Keratinocyte (primary cell): ENCODE measurements at regions not wholly inside any gene's neighbourhood (a gene's known extent, or its start where the extent isn't known, plus 50 kb on each side); places are given as distances from the start of the nearest gene placed in this dataset.
"Not testable (repeated sequence)": the region's sequence is repeated elsewhere in the genome, so short reads cannot be mapped to it uniquely, and the experiment has no call there.

Experiments
- DNase-seq: peaks from one replicate; pipeline ENCODE4 v3.0.0-alpha.2; 2011; ENCODE audit warnings: low read depth, missing footprints, low spot score
- FAIRE-seq: peaks from 2 replicates; lab custom pipeline; 2011; peaks lifted over from hg19 to GRCh38; lab: Jason Lieb, UNC
- H2AFZ ChIP-seq: 2 replicates; pipeline ENCODE4 v1.6.0; 2012; ENCODE audit warnings: low read length, control low read depth, inconsistent platforms; ENCODE audit not compliant: control insufficient read depth
- H3K27ac ChIP-seq: 2 replicates; pipeline ENCODE4 v1.5.1; 2011; ENCODE audit warnings: low read length; ENCODE audit not compliant: control insufficient read depth, insufficient read depth
- H3K27me3 ChIP-seq: 3 replicates; pipeline ENCODE4 v1.6.0; 2011; ENCODE audit warnings: low read length; ENCODE audit not compliant: control insufficient read depth, insufficient read depth; ENCODE audit errors: extremely low read depth
- H3K36me3 ChIP-seq, 2 experiments: 2 replicates in 1 of 2; 3 replicates in 1 of 2; pipeline ENCODE4 v1.5.1; 2011; ENCODE audit warnings: low read length in 2 of 2, mild to moderate bottlenecking in 1 of 2; ENCODE audit not compliant: control insufficient read depth in 2 of 2, insufficient read depth in 2 of 2; ENCODE audit errors: extremely low read depth in 1 of 2
- H3K4me1 ChIP-seq: 3 replicates; pipeline ENCODE4 v1.5.1; 2011; ENCODE audit warnings: low read length; ENCODE audit not compliant: control insufficient read depth, insufficient read depth; ENCODE audit errors: extremely low read depth
- H3K4me2 ChIP-seq: 3 replicates; pipeline ENCODE4 v1.6.0; 2011; ENCODE audit warnings: low read depth, low read length; ENCODE audit not compliant: control insufficient read depth, insufficient read depth; ENCODE audit errors: extremely low read depth
- H3K4me3 ChIP-seq, 3 experiments: fragments of 200-600 bp in 1 of 3; sonication (generic) in 1 of 3; 2 replicates in 2 of 3; 3 replicates in 1 of 3; pipeline ENCODE4 v1.5.1; 2011 to 2016; ENCODE audit warnings: low read length in 3 of 3, mild to moderate bottlenecking in 3 of 3, control low read depth in 2 of 3, inconsistent platforms in 1 of 3, low read depth in 1 of 3, mixed read lengths in 1 of 3, mixed run types in 1 of 3, moderate library complexity in 1 of 3; ENCODE audit not compliant: control insufficient read depth in 2 of 3, insufficient read depth in 2 of 3; ENCODE audit errors: extremely low read depth in 1 of 3
- H3K79me2 ChIP-seq: 2 replicates; pipeline ENCODE4 v1.6.0; 2012; ENCODE audit warnings: low read length; ENCODE audit not compliant: control insufficient read depth, insufficient read depth
- H3K9ac ChIP-seq: 3 replicates; pipeline ENCODE4 v1.6.0; 2011; ENCODE audit warnings: low read length; ENCODE audit not compliant: control insufficient read depth, insufficient read depth; ENCODE audit errors: extremely low read depth
- H3K9me1 ChIP-seq: 3 replicates; pipeline ENCODE4 v1.6.0; 2011; ENCODE audit warnings: low read length; ENCODE audit not compliant: control insufficient read depth, insufficient read depth; ENCODE audit errors: extremely low read depth
- H3K9me3 ChIP-seq: 2 replicates; pipeline ENCODE4 v1.5.1; 2012; ENCODE audit warnings: low read depth, low read length; ENCODE audit not compliant: control insufficient read depth
- H4K20me1 ChIP-seq: 3 replicates; pipeline ENCODE4 v1.6.0; 2011; ENCODE audit warnings: low read length; ENCODE audit not compliant: control insufficient read depth, insufficient read depth; ENCODE audit errors: extremely low read depth
- EZH2 ChIP-seq: IDR thresholded peaks from one replicate; pipeline ENCODE4 v1.6.1; 2012; ENCODE audit warnings: inconsistent platforms, mild to moderate bottlenecking, low read length, moderate library complexity
- dilution Hi-C: fragments of 300-500 bp; cut with MboI; formaldehyde crosslinking; loops from one replicate; pipeline ENCODE4 v1.7.0; 2020; ENCODE audit warnings: low sequenced_read_pairs; ENCODE audit not compliant: extremely low pct_ligation_motif_present
- TF ChIP-seq, protein P1 (sequence below), 3 experiments: IDR thresholded peaks in 1 of 3; conservative IDR thresholded peaks in 1 of 3; optimal IDR thresholded peaks in 1 of 3; 2 replicates in 2 of 3; 3 replicates in 1 of 3; pipeline versions ENCODE3 to v1.5.1; 2011; ENCODE audit warnings: low read length in 3 of 3, mild to moderate bottlenecking in 3 of 3, moderate library complexity in 2 of 3, control low read depth in 1 of 3, inconsistent platforms in 1 of 3; ENCODE audit not compliant: insufficient read depth in 2 of 3; ENCODE audit errors: extremely low read depth in 1 of 3

DNA sequence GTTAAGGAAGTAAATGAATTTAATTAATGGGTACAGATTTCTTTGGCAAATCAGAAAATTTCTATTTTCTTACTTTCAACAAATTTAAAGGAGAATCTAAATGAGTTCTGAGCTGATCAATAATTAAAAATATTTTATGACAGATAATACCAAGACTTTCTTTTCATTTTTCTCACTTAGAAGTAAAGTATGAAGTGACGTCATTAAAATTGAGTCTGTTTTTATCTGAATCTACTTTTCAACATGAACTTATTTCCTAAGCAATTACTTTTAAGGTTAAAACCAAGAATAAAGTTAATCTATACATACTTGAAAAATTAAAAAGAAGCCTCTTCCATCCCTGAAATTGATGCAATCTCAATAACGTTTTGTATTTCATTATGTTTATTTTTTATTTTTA lies 552.8 kb upstream of the ST8SIA4 start:
- no peak overlapping the region for H2AFZ ChIP-seq
- H3K27me3 ChIP-seq: no peaks in the 10 kb centered on the region
- H3K27ac ChIP-seq: no peak overlapping the region
- H3K4me3 ChIP-seq: no peak overlapping the region
- H3K9me1 ChIP-seq: no peaks in the 10 kb centered on the region
- dilution Hi-C loops: no loop called here
- H3K4me2 ChIP-seq: no peak overlapping the region
- H3K79me2 ChIP-seq: no peaks in the 10 kb centered on the region
- no peaks in the 10 kb centered on the region for H3K9me3 ChIP-seq
- no peaks in the 10 kb centered on the region for H3K36me3 ChIP-seq
- H3K4me1 ChIP-seq: no peaks in the 10 kb centered on the region
- no peaks in the 10 kb centered on the region for H4K20me1 ChIP-seq
- DNase-seq: no peak
- TF ChIP-seq, protein P1, sequence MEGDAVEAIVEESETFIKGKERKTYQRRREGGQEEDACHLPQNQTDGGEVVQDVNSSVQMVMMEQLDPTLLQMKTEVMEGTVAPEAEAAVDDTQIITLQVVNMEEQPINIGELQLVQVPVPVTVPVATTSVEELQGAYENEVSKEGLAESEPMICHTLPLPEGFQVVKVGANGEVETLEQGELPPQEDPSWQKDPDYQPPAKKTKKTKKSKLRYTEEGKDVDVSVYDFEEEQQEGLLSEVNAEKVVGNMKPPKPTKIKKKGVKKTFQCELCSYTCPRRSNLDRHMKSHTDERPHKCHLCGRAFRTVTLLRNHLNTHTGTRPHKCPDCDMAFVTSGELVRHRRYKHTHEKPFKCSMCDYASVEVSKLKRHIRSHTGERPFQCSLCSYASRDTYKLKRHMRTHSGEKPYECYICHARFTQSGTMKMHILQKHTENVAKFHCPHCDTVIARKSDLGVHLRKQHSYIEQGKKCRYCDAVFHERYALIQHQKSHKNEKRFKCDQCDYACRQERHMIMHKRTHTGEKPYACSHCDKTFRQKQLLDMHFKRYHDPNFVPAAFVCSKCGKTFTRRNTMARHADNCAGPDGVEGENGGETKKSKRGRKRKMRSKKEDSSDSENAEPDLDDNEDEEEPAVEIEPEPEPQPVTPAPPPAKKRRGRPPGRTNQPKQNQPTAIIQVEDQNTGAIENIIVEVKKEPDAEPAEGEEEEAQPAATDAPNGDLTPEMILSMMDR (optimal IDR thresholded peaks at IDR 0.05 in 1 of 3, IDR thresholded peaks at IDR 0.05 in 1 of 3, conservative IDR thresholded peaks at IDR 0.05 in 1 of 3; ENCODE audit: extremely low read depth in 1 of 3, insufficient read depth in 2 of 3, low read length in 3 of 3): no peak
- no peak for TF ChIP-seq EZH2
- no peak overlapping the region for H3K9ac ChIP-seq
- FAIRE-seq: no peak

DNA sequence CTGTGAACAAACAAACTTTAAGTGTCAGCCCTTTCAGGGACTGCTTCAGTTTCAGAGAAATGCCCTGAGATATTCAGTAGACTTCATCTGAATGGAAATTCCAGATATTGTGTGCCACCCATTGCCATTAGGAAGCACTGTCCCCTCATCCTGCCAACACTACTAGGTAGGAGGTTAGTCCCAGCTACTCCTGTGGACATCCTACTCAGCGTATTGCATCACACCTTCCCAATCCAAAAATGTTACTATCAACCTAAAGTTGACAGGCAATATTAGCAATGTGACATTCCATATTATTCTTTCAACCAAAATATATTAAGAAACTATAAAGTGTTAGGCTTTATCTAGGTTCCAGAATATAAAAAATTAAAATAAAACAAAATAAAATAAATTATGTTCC lies 552.0 kb upstream of the ST8SIA4 start:
- dilution Hi-C loops: no loop called here
- Histone ChIP-seq H3K4me3 (no peak overlapping the region), H3K27me3 (no peaks in the 10 kb centered on the region), H3K36me3 (no peaks in the 10 kb centered on the region), H3K4me2 (no peak overlapping the region), H3K79me2 (no peaks in the 10 kb centered on the region), H3K4me1 (no peaks in the 10 kb centered on the region), H3K27ac (no peak overlapping the region), H3K9me1 (no peaks in the 10 kb centered on the region), H3K9ac (no peak overlapping the region), H4K20me1 (no peaks in the 10 kb centered on the region), H2AFZ (no peak overlapping the region), H3K9me3 (no peaks in the 10 kb centered on the region)
- FAIRE-seq: no peak
- DNase-seq: no peak
- TF ChIP-seq EZH2: no peak
- TF ChIP-seq, protein P1 (optimal IDR thresholded peaks at IDR 0.05 in 1 of 3, IDR thresholded peaks at IDR 0.05 in 1 of 3, conservative IDR thresholded peaks at IDR 0.05 in 1 of 3; ENCODE audit: extremely low read depth in 1 of 3, insufficient read depth in 2 of 3, low read length in 3 of 3): no peak

DNA sequence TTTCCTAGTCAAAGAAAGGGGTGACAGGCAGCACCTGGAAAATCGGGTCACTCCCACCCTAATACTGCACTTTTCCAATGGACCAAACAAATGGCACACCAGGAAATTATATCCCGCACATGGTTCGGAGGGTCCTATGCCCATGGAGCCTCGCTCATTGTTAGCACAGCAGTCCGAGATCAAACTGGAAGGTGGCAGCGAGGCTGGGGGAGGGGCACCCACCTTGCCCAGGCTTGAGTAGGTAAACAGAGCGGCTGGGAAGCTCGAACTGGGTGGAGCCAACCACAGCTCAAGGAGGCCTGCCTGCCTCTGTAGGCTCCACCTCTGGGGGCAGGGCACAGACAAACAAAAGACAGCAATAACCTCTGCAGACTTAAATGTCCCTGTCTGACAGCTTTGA lies 539.2 kb upstream of the ST8SIA4 start:
- dilution Hi-C loops, H3K27ac ChIP-seq, H3K4me2 ChIP-seq, FAIRE-seq, H4K20me1 ChIP-seq, H3K4me1 ChIP-seq, H3K79me2 ChIP-seq, H3K27me3 ChIP-seq, H3K9me1 ChIP-seq, H3K4me3 ChIP-seq, DNase-seq, H3K36me3 ChIP-seq, H3K9me3 ChIP-seq, H3K9ac ChIP-seq, H2AFZ ChIP-seq: not testable (repeated sequence)
